GM10266 (cell line): ENCODE measurements at regions not wholly inside any gene's neighbourhood (a gene's known extent, or its start where the extent isn't known, plus 50 kb on each side); places are given as distances from the start of the nearest gene placed in this dataset.

Source experiments
- DNase-seq: peaks from one replicate; pipeline ENCODE4 v3.0.0; 2012; ENCODE audit errors: extremely low spot score
- TF ChIP-seq, protein P1 (sequence below): IDR thresholded peaks from 2 replicates; pipeline ENCODE4 v1.5.1; 2012; ENCODE audit warnings: mild to moderate bottlenecking, low read depth; ENCODE audit not compliant: control insufficient read depth, insufficient read depth; ENCODE audit errors: missing control alignments

DNA sequence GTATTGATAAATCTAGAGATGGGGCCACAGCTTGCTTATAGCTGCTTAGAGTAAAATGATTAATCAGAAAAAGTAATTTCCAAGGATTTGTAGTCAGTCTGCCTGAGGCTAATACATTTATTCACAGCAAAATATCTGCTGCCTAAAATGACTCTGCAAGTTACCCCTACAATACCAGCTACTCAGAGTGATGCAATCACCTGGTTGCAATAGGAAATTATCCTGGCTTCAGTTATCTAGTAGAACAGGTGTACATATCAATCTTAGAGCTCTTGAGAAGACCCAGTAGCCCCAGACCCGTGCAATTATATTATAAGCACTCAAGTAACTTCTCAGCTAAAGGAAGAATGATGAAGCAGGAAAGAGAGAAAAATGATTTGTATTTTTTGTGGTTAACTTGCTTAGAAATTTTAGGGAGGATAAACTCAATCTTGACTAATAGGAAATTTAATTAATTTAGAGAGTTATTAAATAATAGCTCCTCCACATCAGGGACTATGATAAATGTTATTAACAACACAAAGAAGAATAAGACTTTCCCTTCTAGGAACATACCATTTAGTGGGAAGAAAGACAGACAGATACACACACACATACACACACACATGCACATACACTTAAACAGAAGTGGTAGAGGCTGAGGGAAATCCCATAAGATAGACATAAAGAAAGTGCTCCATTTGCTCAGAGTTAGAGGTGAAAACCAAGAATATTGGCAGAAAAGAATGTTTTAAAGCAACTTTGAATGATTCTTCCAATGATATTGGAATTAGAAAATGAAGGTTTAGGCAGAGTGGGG is 140.4 kb upstream of the PRSS1 start:
- TF ChIP-seq, protein P1, sequence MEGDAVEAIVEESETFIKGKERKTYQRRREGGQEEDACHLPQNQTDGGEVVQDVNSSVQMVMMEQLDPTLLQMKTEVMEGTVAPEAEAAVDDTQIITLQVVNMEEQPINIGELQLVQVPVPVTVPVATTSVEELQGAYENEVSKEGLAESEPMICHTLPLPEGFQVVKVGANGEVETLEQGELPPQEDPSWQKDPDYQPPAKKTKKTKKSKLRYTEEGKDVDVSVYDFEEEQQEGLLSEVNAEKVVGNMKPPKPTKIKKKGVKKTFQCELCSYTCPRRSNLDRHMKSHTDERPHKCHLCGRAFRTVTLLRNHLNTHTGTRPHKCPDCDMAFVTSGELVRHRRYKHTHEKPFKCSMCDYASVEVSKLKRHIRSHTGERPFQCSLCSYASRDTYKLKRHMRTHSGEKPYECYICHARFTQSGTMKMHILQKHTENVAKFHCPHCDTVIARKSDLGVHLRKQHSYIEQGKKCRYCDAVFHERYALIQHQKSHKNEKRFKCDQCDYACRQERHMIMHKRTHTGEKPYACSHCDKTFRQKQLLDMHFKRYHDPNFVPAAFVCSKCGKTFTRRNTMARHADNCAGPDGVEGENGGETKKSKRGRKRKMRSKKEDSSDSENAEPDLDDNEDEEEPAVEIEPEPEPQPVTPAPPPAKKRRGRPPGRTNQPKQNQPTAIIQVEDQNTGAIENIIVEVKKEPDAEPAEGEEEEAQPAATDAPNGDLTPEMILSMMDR: no peak
- no peak for DNase-seq

DNA sequence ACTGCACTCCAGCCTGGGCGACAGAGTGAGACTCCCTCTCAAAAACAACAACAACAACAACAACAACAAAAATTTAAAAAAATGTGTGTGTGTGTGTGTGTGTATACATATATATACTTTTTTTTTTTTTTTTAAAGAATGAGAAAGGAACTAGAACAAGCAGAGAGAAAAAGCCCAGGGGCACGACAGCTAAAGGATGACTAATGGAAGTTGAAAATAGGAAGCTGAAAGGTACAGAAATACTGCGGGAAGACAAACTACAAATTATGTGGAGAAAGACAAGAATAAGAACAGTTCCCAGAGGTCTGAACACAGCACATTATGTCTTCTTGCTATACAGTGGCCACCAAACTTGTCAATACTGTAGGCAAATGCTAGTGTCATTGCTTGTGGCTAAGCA is 141.9 kb upstream of the PRSS1 start:
- no peak for DNase-seq
- TF ChIP-seq, protein P1: no peak

DNA sequence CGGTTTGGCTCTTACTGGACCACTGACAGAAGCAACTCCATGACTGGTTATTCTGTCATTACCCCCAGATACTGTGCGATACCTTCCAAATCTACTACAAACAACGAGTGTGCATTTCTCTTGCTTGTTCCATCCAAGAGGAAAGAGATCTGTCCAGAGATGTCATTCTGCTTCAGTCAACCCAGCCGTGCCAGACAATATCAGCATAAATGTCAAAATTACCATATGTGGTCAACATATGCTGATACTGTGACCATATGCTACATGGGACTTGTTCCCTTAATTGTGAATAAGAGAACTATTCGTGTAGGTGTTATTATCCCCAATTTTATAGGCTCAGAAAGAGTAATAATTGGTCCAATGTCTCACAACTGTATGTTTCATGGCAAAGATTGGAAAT is 143.2 kb upstream of the PRSS1 start:
- no peak for DNase-seq
- TF ChIP-seq, protein P1: no peak

DNA sequence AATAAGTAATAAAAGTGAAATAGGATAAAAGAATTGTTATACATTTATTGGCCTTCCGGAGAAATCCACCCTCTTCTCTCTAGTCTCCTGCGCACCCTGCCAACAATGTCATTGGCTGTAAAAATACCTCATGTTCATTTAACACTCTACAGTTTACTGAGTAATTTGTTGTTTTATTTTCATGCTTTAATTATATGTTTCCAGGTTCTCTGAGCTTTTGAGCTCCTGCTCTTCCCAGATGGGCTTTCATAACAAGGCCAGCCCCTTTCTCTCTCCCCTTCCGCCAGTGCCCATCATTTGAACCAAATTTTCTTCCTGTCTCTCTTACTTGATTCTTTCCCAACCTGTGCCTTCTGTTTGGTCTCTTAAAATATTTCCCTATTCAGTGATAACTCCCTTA is 144.6 kb upstream of the PRSS1 start:
- no peak for DNase-seq
- TF ChIP-seq, protein P1: no peak

DNA sequence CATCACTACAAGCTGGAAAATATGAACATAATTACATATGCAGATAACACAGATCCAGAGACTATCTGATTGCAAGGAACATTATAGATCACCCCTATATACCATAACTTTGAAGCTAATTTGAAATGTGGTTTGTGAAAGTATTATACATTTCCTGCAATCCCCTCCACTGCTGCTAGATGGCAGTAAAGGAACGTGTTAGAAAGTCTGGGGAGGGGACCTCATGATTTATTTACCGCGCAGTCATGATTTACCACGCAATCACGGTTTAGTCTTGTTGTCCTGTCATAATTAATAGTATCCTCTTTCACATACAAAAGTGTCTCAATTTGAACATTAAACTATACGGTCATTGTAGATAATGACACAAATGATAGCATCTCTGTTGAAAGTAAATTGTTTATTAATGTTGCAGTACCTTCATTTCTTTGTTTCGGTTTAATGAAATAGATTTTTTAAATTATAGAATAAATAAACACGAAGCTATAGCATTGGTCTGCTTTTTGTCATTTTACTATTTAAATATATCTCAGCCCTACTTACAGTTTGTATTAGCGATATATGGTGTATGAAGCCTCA is 145.3 kb upstream of the PRSS1 start:
- TF ChIP-seq, protein P1: peak; percentile 85
- DNase-seq: peak; percentile 48

DNA sequence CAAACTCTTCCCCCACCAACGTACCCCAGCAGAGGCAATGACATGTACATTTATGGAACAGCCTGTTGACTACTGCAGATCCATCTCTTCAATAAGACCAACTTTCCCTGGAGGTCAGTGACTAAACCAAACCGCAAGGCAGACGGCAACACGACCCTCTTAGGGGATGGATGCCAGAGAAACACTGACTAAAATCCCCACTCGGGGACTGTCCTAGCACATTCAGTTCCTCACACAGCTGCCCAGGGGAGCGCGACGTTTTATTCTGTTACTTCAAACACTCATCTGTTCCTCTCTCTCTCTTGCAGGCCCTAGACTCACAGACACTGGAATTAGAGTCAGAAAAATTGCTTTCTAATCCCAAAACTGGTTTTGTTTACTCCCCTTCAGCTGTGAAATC is 146.5 kb upstream of the PRSS1 start:
- TF ChIP-seq, protein P1: no peak
- DNase-seq: no peak

DNA sequence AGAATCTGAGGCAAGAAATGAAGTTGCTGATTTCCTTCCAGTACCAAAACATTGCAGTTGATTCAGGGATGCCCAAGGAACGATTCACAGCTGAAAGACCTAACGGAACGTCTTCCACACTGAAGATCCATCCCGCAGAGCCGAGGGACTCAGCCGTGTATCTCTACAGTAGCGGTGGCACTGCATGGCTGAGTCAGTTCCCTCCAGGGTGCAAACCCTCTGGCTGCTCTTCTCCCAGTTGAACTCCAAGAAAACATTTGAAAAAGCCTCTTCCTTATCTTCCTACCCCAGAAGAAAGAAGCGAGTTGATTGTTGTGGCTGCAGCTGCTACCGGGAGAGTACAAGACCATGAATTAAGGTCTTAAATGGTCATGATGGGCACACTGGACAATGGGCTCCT is 147.1 kb upstream of the PRSS1 start:
- TF ChIP-seq, protein P1: no peak
- DNase-seq: no peak
